SU-DHL-6 (cell line): ENCODE measurements at regions not wholly inside any gene's neighbourhood (a gene's known extent, or its start where the extent isn't known, plus 50 kb on each side); places are given as distances from the start of the nearest gene placed in this dataset.

Experiments
- H2AFZ ChIP-seq: fragments of 200-600 bp; sonication (generic); 2 replicates; pipeline ENCODE4 v1.6.1; 2014; ENCODE audit warnings: low read depth, mild to moderate bottlenecking, moderate library complexity, mixed read lengths, antibody characterized with exemption, low read length; ENCODE audit not compliant: severe bottlenecking
- H3F3A ChIP-seq: fragments of 200-600 bp; shearing (Covaris generic); 2 replicates; pipeline ENCODE4 v1.6.0; 2016; ENCODE audit warnings: antibody characterized with exemption, mild to moderate bottlenecking; ENCODE audit not compliant: insufficient read depth
- H3K27ac ChIP-seq: fragments of 200-600 bp; sonication (generic); 2 replicates; pipeline ENCODE4 v1.5.1; 2016; ENCODE audit warnings: low read depth, mild to moderate bottlenecking, low read length, moderate library complexity, mixed read lengths
- H3K27me3 ChIP-seq: fragments of 200-600 bp; sonication (generic), shearing (Covaris generic); 2 replicates; pipeline ENCODE4 v1.6.0; 2014; ENCODE audit warnings: mild to moderate bottlenecking, low read length
- H3K36me3 ChIP-seq: fragments of 200-600 bp; sonication (generic); 2 replicates; pipeline ENCODE4 v1.6.1; 2014; ENCODE audit warnings: mild to moderate bottlenecking, low read length, mixed read lengths
- H3K4me2 ChIP-seq: fragments of 300-600, 200-600 bp; shearing (Covaris generic), sonication (generic); 2 replicates; pipeline ENCODE4 v1.6.0; 2014; ENCODE audit warnings: low read length, low read depth, mild to moderate bottlenecking; ENCODE audit not compliant: poor library complexity, severe bottlenecking
- H3K4me3 ChIP-seq: fragments of 200-600 bp; sonication (generic); 2 replicates; pipeline ENCODE4 v1.5.1; 2014; ENCODE audit warnings: antibody characterized with exemption, low read length, mild to moderate bottlenecking, mixed read lengths; ENCODE audit not compliant: insufficient read depth, poor library complexity, severe bottlenecking
- H3K79me2 ChIP-seq: fragments of 200-600 bp; sonication (generic); 2 replicates; pipeline ENCODE4 v1.6.1; 2014; ENCODE audit warnings: mild to moderate bottlenecking, low read length, moderate library complexity; ENCODE audit not compliant: insufficient read depth
- H3K9ac ChIP-seq: fragments of 200-600 bp; sonication (generic); 2 replicates; pipeline ENCODE4 v1.7.0; 2014; ENCODE audit warnings: mild to moderate bottlenecking, low read length
- H3K9me2 ChIP-seq: fragments of 200-600 bp; sonication (generic); replicated peaks from 2 replicates; pipeline ENCODE4 v1.6.1; 2014; ENCODE audit warnings: low read length; ENCODE audit not compliant: insufficient read depth
- H3K9me3 ChIP-seq: fragments of 200-600 bp; sonication (generic); 2 replicates; pipeline ENCODE4 v1.6.1; 2014; ENCODE audit warnings: low read length, mixed read lengths; ENCODE audit not compliant: insufficient read depth
- H4K20me1 ChIP-seq: fragments of 200-600 bp; sonication (generic); 2 replicates; pipeline ENCODE4 v1.6.1; 2014; ENCODE audit warnings: low read depth, mild to moderate bottlenecking, antibody characterized with exemption, low read length, moderate library complexity, mixed read lengths
- EZH2phosphoT487 ChIP-seq: fragments of 200-600 bp; sonication (generic), shearing (Covaris generic); conservative IDR thresholded peaks from 2 replicates; pipeline ENCODE4 v1.6.1; 2018; ENCODE audit warnings: mild to moderate bottlenecking, antibody characterized with exemption, low read length, moderate library complexity, mixed read lengths
- TF ChIP-seq, protein P1 (sequence below): fragments of 200-600 bp; sonication (generic); IDR thresholded peaks from one replicate; pipeline ENCODE4 v1.5.1; 2017; ENCODE audit warnings: antibody characterized with exemption, mild to moderate bottlenecking, low read length, moderate library complexity; ENCODE audit not compliant: insufficient read depth, poor library complexity, severe bottlenecking

DNA sequence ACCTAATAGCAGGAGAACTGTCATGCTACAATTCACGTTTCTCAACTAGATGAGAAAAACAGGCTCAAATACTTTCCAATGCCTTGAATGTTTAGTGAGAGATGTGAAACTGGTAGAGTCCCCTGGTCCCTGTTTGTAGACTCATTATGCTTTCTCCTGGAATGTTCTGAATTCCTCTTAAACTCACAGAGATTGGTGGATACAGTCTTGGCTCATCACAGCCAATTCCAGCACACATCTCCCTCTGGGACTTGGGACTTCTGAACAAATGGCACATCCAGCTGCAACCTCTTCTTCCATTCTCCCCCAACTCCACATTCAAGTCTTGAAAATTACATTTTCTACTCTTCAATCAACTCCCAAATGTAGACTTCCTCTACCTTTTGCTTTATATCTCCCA lies 58.4 kb upstream of the NT5C1B start:
- TF ChIP-seq EZH2phosphoT487, result no peak
- TF ChIP-seq, protein P1, sequence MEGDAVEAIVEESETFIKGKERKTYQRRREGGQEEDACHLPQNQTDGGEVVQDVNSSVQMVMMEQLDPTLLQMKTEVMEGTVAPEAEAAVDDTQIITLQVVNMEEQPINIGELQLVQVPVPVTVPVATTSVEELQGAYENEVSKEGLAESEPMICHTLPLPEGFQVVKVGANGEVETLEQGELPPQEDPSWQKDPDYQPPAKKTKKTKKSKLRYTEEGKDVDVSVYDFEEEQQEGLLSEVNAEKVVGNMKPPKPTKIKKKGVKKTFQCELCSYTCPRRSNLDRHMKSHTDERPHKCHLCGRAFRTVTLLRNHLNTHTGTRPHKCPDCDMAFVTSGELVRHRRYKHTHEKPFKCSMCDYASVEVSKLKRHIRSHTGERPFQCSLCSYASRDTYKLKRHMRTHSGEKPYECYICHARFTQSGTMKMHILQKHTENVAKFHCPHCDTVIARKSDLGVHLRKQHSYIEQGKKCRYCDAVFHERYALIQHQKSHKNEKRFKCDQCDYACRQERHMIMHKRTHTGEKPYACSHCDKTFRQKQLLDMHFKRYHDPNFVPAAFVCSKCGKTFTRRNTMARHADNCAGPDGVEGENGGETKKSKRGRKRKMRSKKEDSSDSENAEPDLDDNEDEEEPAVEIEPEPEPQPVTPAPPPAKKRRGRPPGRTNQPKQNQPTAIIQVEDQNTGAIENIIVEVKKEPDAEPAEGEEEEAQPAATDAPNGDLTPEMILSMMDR, result no peak

DNA sequence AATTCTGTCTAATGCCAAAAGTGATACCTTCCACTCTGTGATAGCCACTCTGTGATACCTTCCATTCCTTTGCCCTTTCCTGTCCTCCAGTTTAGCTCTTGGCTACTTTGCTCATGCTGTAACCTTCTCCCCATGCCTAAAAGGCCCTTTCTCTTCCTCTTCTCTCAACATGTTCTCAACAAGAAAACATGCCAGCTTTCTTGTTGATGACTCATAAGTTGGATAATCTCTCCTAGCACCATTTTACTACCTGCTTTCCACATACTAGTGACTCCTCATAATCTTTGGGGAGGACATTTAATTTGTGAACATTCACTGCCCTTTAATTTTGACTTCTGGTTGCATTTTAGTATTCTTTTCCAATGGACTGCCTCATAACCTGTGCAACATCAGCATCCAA lies 55.9 kb upstream of the NT5C1B start:
- H4K20me1 ChIP-seq, result no peaks in the 10 kb centered on the region
- no peaks in the 10 kb centered on the region for H3K9me3 ChIP-seq
- H3K36me3 ChIP-seq, result no peaks in the 10 kb centered on the region
- no peak overlapping the region for H3K4me3 ChIP-seq
- no peaks in the 10 kb centered on the region for H3F3A ChIP-seq
- H3K4me2 ChIP-seq, result no peak overlapping the region
- H3K79me2 ChIP-seq, result no peaks in the 10 kb centered on the region
- H3K9ac ChIP-seq, result no peak overlapping the region
- no peak for TF ChIP-seq EZH2phosphoT487
- TF ChIP-seq, protein P1, result no peak
- H3K27me3 ChIP-seq, result no peaks in the 10 kb centered on the region
- H3K27ac ChIP-seq, result no peak overlapping the region
- H2AFZ ChIP-seq, result no peak overlapping the region
- H3K9me2 ChIP-seq, result no peaks in the 10 kb centered on the region

More for the DNA sequence above, 58.4 kb upstream of the NT5C1B start:
- Histone ChIP-seq H3K36me3 (no peaks in the 10 kb centered on the region), H3K9me3 (no peaks in the 10 kb centered on the region), H2AFZ (no peak overlapping the region), H3F3A (no peaks in the 10 kb centered on the region), H3K4me3 (no peak overlapping the region), H4K20me1 (no peaks in the 10 kb centered on the region), H3K9me2 (no peaks in the 10 kb centered on the region), H3K27me3 (no peaks in the 10 kb centered on the region), H3K79me2 (no peaks in the 10 kb centered on the region), H3K4me2 (no peak overlapping the region), H3K9ac (no peak overlapping the region), H3K27ac (no peak overlapping the region)

DNA sequence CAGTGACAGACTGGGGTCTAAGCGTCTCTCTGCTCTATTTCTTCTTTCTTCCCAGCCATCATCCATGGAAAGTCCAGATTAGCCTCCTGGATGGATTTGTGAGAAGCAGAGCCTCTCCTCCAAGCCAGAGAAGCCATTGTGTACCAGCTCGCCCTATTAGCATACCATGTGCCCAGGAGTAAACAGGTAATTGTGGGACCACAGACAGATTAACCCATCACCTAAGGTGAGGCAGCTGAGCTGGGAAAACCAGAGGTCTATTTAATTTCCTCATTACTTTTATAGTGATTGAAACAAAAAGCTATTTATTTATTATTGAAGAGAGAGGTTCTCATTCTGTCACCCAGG lies 54.7 kb upstream of the NT5C1B start:
- Histone ChIP-seq H2AFZ (no peak overlapping the region), H3K4me2 (no peak overlapping the region), H3F3A (no peaks in the 10 kb centered on the region), H4K20me1 (no peaks in the 10 kb centered on the region), H3K36me3 (no peaks in the 10 kb centered on the region), H3K27ac (no peak overlapping the region), H3K9me3 (no peaks in the 10 kb centered on the region), H3K4me3 (no peak overlapping the region), H3K27me3 (no peaks in the 10 kb centered on the region), H3K9ac (no peak overlapping the region), H3K9me2 (no peaks in the 10 kb centered on the region), H3K79me2 (no peaks in the 10 kb centered on the region)
- TF ChIP-seq, protein P1, result no peak
- TF ChIP-seq EZH2phosphoT487, result no peak
